Omental fat pad (tissue), 3 donors: ENCODE measurements at regions not wholly inside any gene's neighbourhood (a gene's known extent, or its start where the extent isn't known, plus 50 kb on each side); places are given as distances from the start of the nearest gene placed in this dataset.

Experiments used
- ATAC-seq: fragments of 150-250 bp; one replicate; pipeline ENCODE4 v1.9.1; 2016; ENCODE audit warnings: mild to moderate bottlenecking, moderate library complexity; ENCODE audit not compliant: low FRiP score
- DNase-seq: peaks from one replicate; pipeline ENCODE4 v3.0.0-alpha.2; 2019; ENCODE audit warnings: low spot score
- CTCF ChIP-seq, 3 donors: fragments of 450-650 bp; IDR thresholded peaks; one replicate each; pipeline ENCODE4 v1.5.1; 2016 to 2017; ENCODE audit warnings: antibody characterized with exemption in 3 of 3, mild to moderate bottlenecking in 3 of 3, moderate library complexity in 2 of 3

GRCh38 chr17:77315551-77316190 is 174.9 kb downstream of the SEC14L1 start:
- ATAC-seq: no peak
- no peak for DNase-seq
- no peak for TF ChIP-seq CTCF (IDR thresholded peaks at IDR 0.05)

GRCh38 chr17:77316191-77316641 is 175.4 kb downstream of the SEC14L1 start:
- ATAC-seq: peak; percentile 78
- DNase-seq: no peak
- TF ChIP-seq CTCF (IDR thresholded peaks at IDR 0.05): no peak

- no peak for ATAC-seq
- no peak for DNase-seq
- no peak for TF ChIP-seq CTCF (IDR thresholded peaks at IDR 0.05)
Measured at GRCh38 chr17:77316651-77317050, 175.9 kb downstream of the SEC14L1 start.

- no peak for ATAC-seq
- TF ChIP-seq CTCF (IDR thresholded peaks at IDR 0.05): no peak
- DNase-seq: no peak
Measured at GRCh38 chr17:77317091-77317750, 176.5 kb downstream of the SEC14L1 start.

- DNase-seq: no peak
- TF ChIP-seq CTCF (IDR thresholded peaks at IDR 0.05): no peak
- no peak for ATAC-seq
Measured at GRCh38 chr17:77318021-77318420, 177.3 kb downstream of the SEC14L1 start.

GRCh38 chr17:77318491-77319210 is 177.9 kb downstream of the SEC14L1 start:
- DNase-seq (no peak), ATAC-seq (no peak)
- no peak for TF ChIP-seq CTCF (IDR thresholded peaks at IDR 0.05)
